ENCODE measurements at regions not wholly inside any gene's neighbourhood (a gene's known extent, or its start where the extent isn't known, plus 50 kb on each side); places are given as distances from the start of the nearest gene placed in this dataset.
A peak's percentile ranks its signal among the peaks of the same experiment; 100 is the strongest.

DNA sequence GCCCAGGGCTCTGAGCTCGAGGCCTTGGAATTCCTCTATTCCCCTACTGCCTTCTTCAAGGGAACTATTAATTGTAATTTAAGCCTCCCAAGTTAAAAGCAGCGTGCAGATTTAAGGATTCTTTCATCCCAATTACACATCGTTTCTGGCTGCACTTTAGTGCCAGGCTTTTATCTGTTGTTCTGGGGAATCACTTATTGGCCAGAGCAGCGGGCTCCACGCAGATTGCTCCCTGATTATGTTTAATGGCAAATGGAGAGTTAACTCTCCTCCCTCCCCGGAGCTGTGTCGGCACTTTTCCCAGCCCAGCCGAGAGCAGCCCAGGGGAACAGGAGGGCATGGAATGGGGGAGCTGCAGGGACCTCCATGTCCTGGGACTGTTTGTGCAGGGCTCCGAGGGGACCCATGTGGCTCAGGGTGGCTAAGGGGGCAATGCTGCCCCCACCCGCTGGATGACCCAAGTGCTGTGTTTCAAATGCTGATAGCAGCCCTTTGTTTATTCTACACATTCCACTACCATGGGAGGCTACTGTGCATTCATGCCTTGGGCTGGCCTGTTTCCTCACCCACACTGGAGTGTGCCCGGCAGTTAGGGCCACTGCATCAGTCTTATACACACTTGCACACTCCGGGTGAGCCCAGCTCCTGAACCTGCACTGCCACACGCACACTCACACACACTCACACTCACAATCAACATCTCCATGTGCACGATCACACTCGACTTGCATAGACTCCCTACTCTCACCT is 93.3 kb upstream of the POU3F1 start:
- Histone ChIP-seq H4K20me1 (no peaks in the 10 kb centered on the region), H3K4me1 (peaks cover 18% of the 10 kb centered on the region), H3K36me3 (no peaks in the 10 kb centered on the region), H3K27me3 (no peaks in the 10 kb centered on the region), H3K4me2 (no peak overlapping the region), H3K4me3 (no peak overlapping the region), H3K9me3 (0 out of 2 replicates have a peak, but pooled peaks cover under 1% of the 10 kb centered on the region), H3K27ac (no peak overlapping the region), H3K9ac (no peak overlapping the region)
- no peak for TF ChIP-seq Cebpa-rat (IDR thresholded peaks at IDR 0.05)

DNA sequence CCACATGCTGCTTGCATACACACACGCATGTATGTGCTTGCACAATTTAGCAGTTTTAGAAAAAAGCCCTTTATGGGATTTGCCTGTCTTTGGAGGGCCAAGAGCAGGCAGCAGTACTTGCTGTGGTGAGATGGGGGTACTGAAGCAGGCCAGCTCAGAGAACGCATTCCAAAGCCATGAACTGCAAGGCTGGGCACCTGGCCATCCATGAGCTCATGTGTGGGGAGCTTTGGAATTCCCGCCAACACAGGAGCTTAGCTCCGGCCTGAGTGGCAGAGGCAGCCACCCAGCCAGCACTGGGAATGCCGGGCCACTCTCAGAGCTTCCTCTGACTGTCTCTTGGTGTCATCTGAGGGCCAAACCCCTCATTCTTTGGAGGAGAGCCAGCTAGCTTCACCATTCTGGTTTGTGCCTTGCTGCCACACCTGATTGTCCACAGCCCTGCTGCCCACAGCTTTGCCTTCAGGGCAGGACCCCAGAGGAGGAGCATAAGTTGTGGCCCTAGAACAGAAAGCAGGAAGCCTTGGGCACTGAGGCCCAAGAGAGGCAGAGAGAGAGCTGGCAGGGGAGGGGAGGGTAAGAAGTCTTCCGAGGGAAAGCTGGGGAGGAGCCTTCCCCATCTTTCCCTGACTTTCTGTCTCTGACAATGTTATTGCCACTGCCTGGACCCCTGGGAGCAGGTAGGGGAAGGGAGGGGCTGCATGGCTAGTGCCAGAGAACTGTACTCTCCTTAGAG is 92.1 kb upstream of the POU3F1 start:
- no peaks in the 10 kb centered on the region for H4K20me1 ChIP-seq
- TF ChIP-seq Cebpa-rat (IDR thresholded peaks at IDR 0.05): no peak
- peak overlapping the region; percentile 36; the same call in 1 of the 2 replicates for H3K4me2 ChIP-seq

DNA sequence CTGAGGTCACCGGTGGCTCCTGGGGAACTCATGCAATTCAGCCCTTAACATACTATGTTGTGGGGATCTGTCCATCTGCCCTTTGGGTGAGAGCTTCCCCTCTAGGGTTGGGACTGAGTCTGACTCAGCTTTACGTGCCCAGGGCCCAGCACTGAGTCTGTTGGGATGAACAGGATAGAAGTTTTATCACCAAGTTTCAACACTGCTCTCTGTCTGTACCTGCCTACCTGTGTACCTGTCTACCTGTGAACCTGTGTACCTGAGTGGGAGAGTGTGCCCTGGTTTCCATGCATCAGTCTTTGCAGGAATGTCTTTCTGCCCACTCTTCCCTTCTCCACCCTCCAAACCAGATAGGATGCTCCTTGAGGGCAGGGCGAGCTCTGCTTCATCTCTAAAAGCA is 90.6 kb upstream of the POU3F1 start:
- no peak overlapping the region for H3K4me3 ChIP-seq
- no peak overlapping the region for H3K27ac ChIP-seq
- H3K9me3 ChIP-seq: no peaks in the 10 kb centered on the region
- H3K4me2 ChIP-seq: no peak overlapping the region; the same call in 1 of the 2 replicates
- H4K20me1 ChIP-seq: no peaks in the 10 kb centered on the region
- no peaks in the 10 kb centered on the region for H3K36me3 ChIP-seq
- peaks cover 18% of the 10 kb centered on the region for H3K4me1 ChIP-seq
- TF ChIP-seq Cebpa-rat (IDR thresholded peaks at IDR 0.05): no peak
- no peak overlapping the region for H3K9ac ChIP-seq
- H3K27me3 ChIP-seq: no peaks in the 10 kb centered on the region

More for the DNA sequence above, 92.1 kb upstream of the POU3F1 start:
- Histone ChIP-seq H3K36me3 (no peaks in the 10 kb centered on the region), H3K4me3 (no peak overlapping the region), H3K27ac (no peak overlapping the region), H3K9ac (no peak overlapping the region), H3K4me1 (peaks cover 18% of the 10 kb centered on the region), H3K27me3 (no peaks in the 10 kb centered on the region), H3K9me3 (no peaks in the 10 kb centered on the region)

GRCh38 chr1:38135625-38136414 is 89.2 kb upstream of the POU3F1 start:
- Histone ChIP-seq H3K36me3 (no peaks in the 10 kb centered on the region), H3K27me3 (no peaks in the 10 kb centered on the region), H3K27ac (no peak overlapping the region), H3K4me2 (no peak overlapping the region), H4K20me1 (no peaks in the 10 kb centered on the region), H3K9me3 (no peaks in the 10 kb centered on the region), H3K4me3 (no peak overlapping the region), H3K9ac (no peak overlapping the region), H3K4me1 (peaks cover 18% of the 10 kb centered on the region)
- TF ChIP-seq Cebpa-rat (IDR thresholded peaks at IDR 0.05): no peak

- Histone ChIP-seq H3K4me3 (no peak overlapping the region), H3K27ac (no peak overlapping the region), H3K9me3 (no peaks in the 10 kb centered on the region), H3K36me3 (no peaks in the 10 kb centered on the region), H3K27me3 (no peaks in the 10 kb centered on the region), H3K9ac (no peak overlapping the region), H4K20me1 (no peaks in the 10 kb centered on the region), H3K4me2 (no peak overlapping the region), H3K4me1 (peaks cover 18% of the 10 kb centered on the region)
- TF ChIP-seq Cebpa-rat (IDR thresholded peaks at IDR 0.05): no peak
These were observed 87.7 kb upstream of the POU3F1 start for GRCh38 chr1:38134294-38134755.

DNA sequence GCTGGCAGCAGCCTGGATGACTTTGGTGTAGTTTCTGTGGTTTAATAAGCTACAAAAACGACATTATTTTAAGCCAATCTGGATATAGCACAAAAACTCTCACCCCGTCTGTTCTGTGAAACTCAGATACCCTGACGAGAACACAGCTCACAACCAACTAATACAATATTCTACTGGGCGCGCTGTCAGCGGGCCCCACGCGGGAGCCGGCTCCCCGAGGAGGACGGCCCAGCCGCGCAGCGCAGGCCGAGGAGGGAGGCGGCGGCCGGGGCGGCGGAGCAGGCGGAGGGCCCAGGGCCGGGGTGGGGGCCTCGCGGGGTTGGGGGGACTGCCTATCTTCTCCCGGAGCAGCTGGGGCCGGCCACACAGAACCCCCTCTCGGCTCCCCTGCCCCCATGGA is 87.2 kb upstream of the POU3F1 start:
- TF ChIP-seq Cebpa-rat (IDR thresholded peaks at IDR 0.05): no peak
- Histone ChIP-seq H3K4me3 (no peak overlapping the region), H3K27me3 (no peaks in the 10 kb centered on the region), H3K4me2 (no peak overlapping the region), H3K9me3 (no peaks in the 10 kb centered on the region), H3K4me1 (peaks cover 16% of the 10 kb centered on the region), H3K9ac (no peak overlapping the region), H3K27ac (no peak overlapping the region), H4K20me1 (no peaks in the 10 kb centered on the region), H3K36me3 (no peaks in the 10 kb centered on the region)

DNA sequence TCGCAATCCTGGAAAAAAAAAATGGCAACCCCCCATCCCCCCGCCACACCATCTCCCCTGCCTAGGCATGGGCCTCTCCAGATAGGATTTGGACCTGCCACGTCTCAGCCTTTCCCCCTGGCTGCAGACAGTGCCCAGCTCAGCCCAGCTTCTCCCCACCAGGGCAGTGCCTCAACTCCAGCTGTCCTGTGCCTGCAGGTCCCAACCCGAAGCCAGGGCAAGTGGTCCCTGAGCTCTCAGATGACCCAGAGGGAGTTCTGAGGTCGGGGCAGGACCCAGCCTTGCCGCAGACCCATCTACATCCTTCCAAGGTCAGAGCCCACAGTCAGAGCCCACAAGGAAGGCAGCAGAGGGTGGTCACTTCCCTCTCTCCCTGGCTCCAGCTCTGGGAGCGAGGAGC is 86.7 kb upstream of the POU3F1 start:
- no peak overlapping the region for H3K27ac ChIP-seq
- no peak overlapping the region for H3K9ac ChIP-seq
- H3K4me1 ChIP-seq: peaks cover 11% of the 10 kb centered on the region
- no peaks in the 10 kb centered on the region for H4K20me1 ChIP-seq
- H3K27me3 ChIP-seq: no peaks in the 10 kb centered on the region
- TF ChIP-seq Cebpa-rat (IDR thresholded peaks at IDR 0.05): no peak
- no peak overlapping the region for H3K4me2 ChIP-seq
- H3K9me3 ChIP-seq: no peaks in the 10 kb centered on the region
- no peak overlapping the region for H3K4me3 ChIP-seq
- no peaks in the 10 kb centered on the region for H3K36me3 ChIP-seq

DNA sequence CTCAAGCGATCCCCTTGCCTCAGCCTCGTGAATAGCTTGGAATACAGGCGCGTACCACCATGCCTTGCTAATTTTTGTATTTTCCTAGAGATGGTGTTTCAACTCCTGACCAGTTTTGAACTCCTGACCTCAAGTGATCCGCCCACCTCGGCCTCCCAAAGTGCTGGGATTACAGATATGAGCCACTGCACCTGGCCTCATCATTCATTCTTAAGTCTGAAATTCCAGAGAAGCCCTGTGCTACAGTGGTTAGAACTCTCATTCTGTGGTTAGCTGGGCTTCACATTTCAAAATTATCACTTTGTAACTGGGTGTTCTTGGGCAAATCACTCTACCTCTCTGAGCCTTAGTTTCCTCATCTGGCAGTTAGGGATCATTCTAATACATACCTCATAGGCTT is 86.1 kb upstream of the POU3F1 start:
- H3K9ac ChIP-seq: no peak overlapping the region
- peaks cover 5% of the 10 kb centered on the region for H3K4me1 ChIP-seq
- H3K27me3 ChIP-seq: no peaks in the 10 kb centered on the region
- no peak overlapping the region for H3K27ac ChIP-seq
- no peaks in the 10 kb centered on the region for H4K20me1 ChIP-seq
- H3K9me3 ChIP-seq: no peaks in the 10 kb centered on the region
- no peaks in the 10 kb centered on the region for H3K36me3 ChIP-seq
- no peak overlapping the region for H3K4me3 ChIP-seq
- no peak for TF ChIP-seq Cebpa-rat (IDR thresholded peaks at IDR 0.05)
- no peak overlapping the region for H3K4me2 ChIP-seq

GRCh38 chr1:38131024-38131585 is 84.5 kb upstream of the POU3F1 start:
- TF ChIP-seq Cebpa-rat (IDR thresholded peaks at IDR 0.05): no peak

More at GRCh38 chr1:38131024-38131585, 84.5 kb upstream of the POU3F1 start:
- H3K36me3 ChIP-seq: no peaks in the 10 kb centered on the region
- no peaks in the 10 kb centered on the region for H3K9me3 ChIP-seq
- no peaks in the 10 kb centered on the region for H3K4me1 ChIP-seq
- no peak overlapping the region for H3K4me2 ChIP-seq
- no peaks in the 10 kb centered on the region for H4K20me1 ChIP-seq
- no peak overlapping the region for H3K27ac ChIP-seq
- no peak overlapping the region for H3K9ac ChIP-seq
- H3K4me3 ChIP-seq: no peak overlapping the region
- no peaks in the 10 kb centered on the region for H3K27me3 ChIP-seq

All from BLaER1 (cell line).